Gastroesophageal sphincter (tissue), 4 donors: ENCODE measurements at regions not wholly inside any gene's neighbourhood (a gene's known extent, or its start where the extent isn't known, plus 50 kb on each side); places are given as distances from the start of the nearest gene placed in this dataset.
"Not testable (repeated sequence)": the region's sequence is repeated elsewhere in the genome, so short reads cannot be mapped to it uniquely, and the experiment has no call there.

Experiments used
- ATAC-seq: fragments of 150-250 bp; one replicate; pipeline ENCODE4 v1.9.1; 2016; ENCODE audit warnings: mild to moderate bottlenecking, moderate library complexity
- H3K27ac ChIP-seq, 4 donors: fragments of 200-600 bp; sonication (generic) in 3 of 4; 1 replicate in 3 of 4; 2 replicates in 1 of 4; pipeline ENCODE4 v1.5.1; 2016 to 2019
- H3K27me3 ChIP-seq: fragments of 200-600 bp; sonication (generic); one replicate; pipeline ENCODE4 v1.5.1; 2019
- H3K36me3 ChIP-seq, 2 donors: fragments of 200-600 bp; sonication (generic); one replicate each; pipeline ENCODE4 v1.5.1; 2019; ENCODE audit warnings: control low read depth in 1 of 2
- H3K4me1 ChIP-seq, 3 donors: fragments of 200-600 bp; sonication (generic); 1 replicate in 2 of 3; 2 replicates in 1 of 3; pipeline ENCODE4 v1.5.1; 2016 to 2019; ENCODE audit warnings: control low read depth in 2 of 3
- H3K4me3 ChIP-seq, 2 donors: fragments of 200-600 bp; sonication (generic); one replicate each; pipeline ENCODE4 v1.5.1; 2019; ENCODE audit warnings: mild to moderate bottlenecking in 1 of 2, moderate library complexity in 1 of 2
- H3K9me3 ChIP-seq, 3 donors: fragments of 200-600 bp; sonication (generic); one replicate each; pipeline ENCODE4 v1.5.1; 2017 to 2019; ENCODE audit warnings: control low read depth in 2 of 3
- EP300 ChIP-seq: sonication (generic); formaldehyde crosslinking; IDR thresholded peaks from one replicate; pipeline ENCODE4 v1.6.1; 2017; ENCODE audit warnings: antibody characterized with exemption, mild to moderate bottlenecking
- POLR2A ChIP-seq, 2 donors: fragments of 450-650 bp; IDR thresholded peaks; one replicate each; pipeline ENCODE4 v1.6.1; 2017; ENCODE audit warnings: antibody characterized with exemption in 2 of 2, mild to moderate bottlenecking in 2 of 2, moderate library complexity in 1 of 2
- POLR2AphosphoS5 ChIP-seq: sonication (generic); formaldehyde crosslinking; IDR thresholded peaks from one replicate; pipeline ENCODE4 v1.6.1; 2017; ENCODE audit warnings: antibody characterized with exemption
- WGBS, 2 donors: methylation state at CpG; one replicate each; pipeline ENCODE4 v1.1.5; 2018; ENCODE audit warnings: low coverage in 1 of 2; 5-methylcytosine and 5-hydroxymethylcytosine counted together
- TF ChIP-seq, protein P1 (sequence below), 4 experiments: fragments of 200-600 bp in 2 of 4; fragments of 450-650 bp in 2 of 4; sonication (generic) in 1 of 4; IDR thresholded peaks; one replicate each; pipeline ENCODE4 v1.5.1; 2017 to 2019; ENCODE audit warnings: antibody characterized with exemption in 4 of 4, mild to moderate bottlenecking in 2 of 4, moderate library complexity in 2 of 4

DNA sequence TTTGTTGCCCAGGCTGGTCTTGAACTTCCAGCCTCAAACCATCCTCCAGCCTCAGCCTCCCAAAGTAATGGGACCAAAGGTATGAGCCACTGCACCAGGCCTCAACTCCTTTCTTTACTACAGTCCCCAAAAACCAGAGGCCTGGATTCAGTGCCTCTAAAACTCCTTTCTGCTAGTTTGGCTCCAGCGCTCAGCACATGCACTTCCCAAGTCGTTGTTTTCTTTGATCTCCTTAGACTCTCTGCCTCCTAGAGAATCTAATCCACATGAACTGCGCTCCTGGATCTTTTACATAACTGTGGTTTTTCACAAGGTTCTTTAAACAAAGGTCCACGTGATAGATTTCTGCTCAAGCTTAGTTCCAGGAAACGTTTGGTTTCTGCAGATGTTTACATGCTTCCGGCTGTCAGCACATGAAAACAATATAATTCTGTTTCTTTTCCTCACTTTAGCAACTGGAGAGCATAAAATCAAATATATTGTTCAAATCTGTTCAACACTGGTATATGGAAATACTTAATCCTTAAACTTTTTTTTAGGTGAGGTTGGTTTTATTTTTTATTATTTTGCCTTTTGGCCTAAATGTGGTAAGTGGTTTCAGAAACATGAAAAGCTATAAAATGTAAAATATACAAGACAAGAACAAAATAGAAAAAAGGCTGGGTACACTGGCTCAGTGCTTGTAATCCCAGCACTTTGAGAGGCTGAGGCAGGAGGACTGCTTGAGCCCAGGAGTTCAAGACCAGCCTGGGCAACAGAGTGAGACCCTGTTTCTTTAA lies 270.5 kb upstream of the MKLN1 start:
- Histone ChIP-seq H3K27ac (peak overlapping the region; percentile 33 to 72 (median 64)), H3K36me3 (peaks cover 0 to 12% of the 10 kb centered on the region in 2 donors), H3K9me3 (no peaks in the 10 kb centered on the region), H3K27me3 (no peaks in the 10 kb centered on the region), H3K4me1 (peaks cover 19 to 84% (median 34%) of the 10 kb centered on the region in 3 donors), H3K4me3 (no peak overlapping the region)
- TF ChIP-seq EP300 (no peak), POLR2A (IDR thresholded peaks at IDR 0.05) (no peak), POLR2AphosphoS5 (peak; percentile 83)
- TF ChIP-seq, protein P1, sequence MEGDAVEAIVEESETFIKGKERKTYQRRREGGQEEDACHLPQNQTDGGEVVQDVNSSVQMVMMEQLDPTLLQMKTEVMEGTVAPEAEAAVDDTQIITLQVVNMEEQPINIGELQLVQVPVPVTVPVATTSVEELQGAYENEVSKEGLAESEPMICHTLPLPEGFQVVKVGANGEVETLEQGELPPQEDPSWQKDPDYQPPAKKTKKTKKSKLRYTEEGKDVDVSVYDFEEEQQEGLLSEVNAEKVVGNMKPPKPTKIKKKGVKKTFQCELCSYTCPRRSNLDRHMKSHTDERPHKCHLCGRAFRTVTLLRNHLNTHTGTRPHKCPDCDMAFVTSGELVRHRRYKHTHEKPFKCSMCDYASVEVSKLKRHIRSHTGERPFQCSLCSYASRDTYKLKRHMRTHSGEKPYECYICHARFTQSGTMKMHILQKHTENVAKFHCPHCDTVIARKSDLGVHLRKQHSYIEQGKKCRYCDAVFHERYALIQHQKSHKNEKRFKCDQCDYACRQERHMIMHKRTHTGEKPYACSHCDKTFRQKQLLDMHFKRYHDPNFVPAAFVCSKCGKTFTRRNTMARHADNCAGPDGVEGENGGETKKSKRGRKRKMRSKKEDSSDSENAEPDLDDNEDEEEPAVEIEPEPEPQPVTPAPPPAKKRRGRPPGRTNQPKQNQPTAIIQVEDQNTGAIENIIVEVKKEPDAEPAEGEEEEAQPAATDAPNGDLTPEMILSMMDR (IDR thresholded peaks at IDR 0.05) = no peak
- WGBS, 2 donors = 3 to 14% methylated on average over 5 to 6 of the region's 6 CpGs
- peak; percentile 59 for ATAC-seq

DNA sequence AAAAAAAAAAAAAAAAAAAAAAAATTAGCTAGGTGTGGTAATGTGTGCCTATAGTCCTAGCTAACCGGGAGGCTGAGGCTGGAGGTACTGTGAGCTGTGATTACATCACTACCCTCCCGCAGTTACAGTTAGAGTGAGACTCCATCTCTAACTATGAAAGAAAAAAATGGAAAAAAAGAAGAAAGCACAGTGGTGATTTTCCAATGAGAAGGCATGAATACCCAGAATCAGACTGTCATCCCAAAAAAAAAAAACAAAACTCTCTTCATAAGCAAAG lies 269.9 kb upstream of the MKLN1 start:
- TF ChIP-seq, protein P1 (IDR thresholded peaks at IDR 0.05) = no peak
- no peak for TF ChIP-seq POLR2AphosphoS5
- no peak for TF ChIP-seq EP300
- TF ChIP-seq POLR2A (IDR thresholded peaks at IDR 0.05) = no peak
- H3K27me3 ChIP-seq = no peaks in the 10 kb centered on the region
- 0 to 9% methylated on average over 2 of the region's 2 CpGs for WGBS, 2 donors
- H3K36me3 ChIP-seq = peaks cover 0 to 12% of the 10 kb centered on the region in 2 donors
- peaks cover 19 to 79% (median 29%) of the 10 kb centered on the region in 3 donors for H3K4me1 ChIP-seq
- no peaks in the 10 kb centered on the region for H3K9me3 ChIP-seq
- no peak overlapping the region for H3K4me3 ChIP-seq
- peak overlapping the region in 3 of 4 donors; percentile 60 to 72 (median 68) for H3K27ac ChIP-seq
- peak; percentile 39 for ATAC-seq

DNA sequence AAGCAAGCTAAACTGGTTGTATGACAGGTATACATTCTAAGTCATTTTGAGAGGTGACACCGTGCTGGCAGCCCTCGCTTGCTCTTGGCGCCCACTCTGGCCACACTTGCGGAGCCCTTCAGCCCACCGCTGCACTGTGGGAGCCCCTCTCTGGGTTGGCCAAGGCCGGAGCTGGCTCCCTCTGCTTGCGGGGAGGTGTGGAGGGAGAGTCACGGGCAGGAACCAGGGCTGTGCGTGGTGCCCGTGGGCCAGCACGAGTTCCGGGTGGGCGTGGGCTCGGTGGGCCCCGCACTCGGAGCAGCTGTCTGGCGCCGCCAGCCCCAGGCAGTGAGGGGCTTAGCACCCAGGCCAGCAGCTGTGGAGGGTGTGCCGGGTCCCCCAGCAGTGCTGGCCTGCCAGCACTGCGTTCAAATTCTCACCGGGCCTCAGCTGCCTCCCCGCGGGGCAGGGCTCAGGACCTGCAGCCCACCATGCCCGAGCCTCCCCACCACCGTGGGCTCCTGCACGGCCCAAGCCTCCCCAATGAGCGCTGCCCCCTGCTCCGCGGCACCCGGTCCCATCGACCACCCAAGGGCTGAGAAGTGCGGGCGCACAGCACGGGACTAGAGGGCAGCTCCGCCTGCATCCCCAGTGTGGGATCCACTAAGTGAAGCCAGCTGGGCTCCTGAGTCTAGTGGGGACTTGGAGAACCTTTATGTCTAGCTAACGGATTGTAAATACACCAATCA lies 269.0 kb upstream of the MKLN1 start:
- H3K27ac ChIP-seq = peak overlapping the region in 1 of 4 donors; percentile 72
- H3K27me3 ChIP-seq, H3K4me3 ChIP-seq, H3K9me3 ChIP-seq, ATAC-seq: not testable (repeated sequence)
- peaks cover 18 to 72% (median 24%) of the 10 kb centered on the region in 3 donors for H3K4me1 ChIP-seq
- 91% methylated on average over 3 of the region's 36 CpGs; no CpG with 5 or more reads in 1 of the 2 donors for WGBS, 2 donors
- peaks cover 0 to 11% of the 10 kb centered on the region in 2 donors for H3K36me3 ChIP-seq

DNA sequence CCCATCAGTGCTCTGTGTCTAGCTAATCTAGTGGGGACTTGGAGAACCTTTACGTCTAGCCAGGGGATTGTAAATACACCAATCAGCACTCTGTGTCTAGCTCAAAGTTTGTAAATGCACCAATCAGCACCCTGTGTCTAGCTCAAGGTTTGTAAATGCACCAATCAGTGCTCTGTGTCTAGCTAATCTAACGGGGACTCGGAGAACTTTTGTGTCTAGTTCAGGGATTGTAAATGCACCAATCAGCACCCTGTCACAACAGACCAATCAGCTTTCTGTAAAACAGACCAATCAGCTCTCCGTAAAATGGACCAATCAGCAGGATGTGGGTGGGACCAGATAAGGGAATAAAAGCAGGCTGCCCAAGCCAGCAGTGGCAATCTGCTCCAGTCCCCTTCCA lies 268.3 kb upstream of the MKLN1 start:
- 100% methylated on average over 1 to 3 of the region's 4 CpGs for WGBS, 2 donors
- H3K36me3 ChIP-seq, H3K27me3 ChIP-seq, H3K27ac ChIP-seq, ATAC-seq, H3K9me3 ChIP-seq, H3K4me3 ChIP-seq: not testable (repeated sequence)
- peaks cover 14 to 67% (median 24%) of the 10 kb centered on the region in 3 donors for H3K4me1 ChIP-seq

DNA sequence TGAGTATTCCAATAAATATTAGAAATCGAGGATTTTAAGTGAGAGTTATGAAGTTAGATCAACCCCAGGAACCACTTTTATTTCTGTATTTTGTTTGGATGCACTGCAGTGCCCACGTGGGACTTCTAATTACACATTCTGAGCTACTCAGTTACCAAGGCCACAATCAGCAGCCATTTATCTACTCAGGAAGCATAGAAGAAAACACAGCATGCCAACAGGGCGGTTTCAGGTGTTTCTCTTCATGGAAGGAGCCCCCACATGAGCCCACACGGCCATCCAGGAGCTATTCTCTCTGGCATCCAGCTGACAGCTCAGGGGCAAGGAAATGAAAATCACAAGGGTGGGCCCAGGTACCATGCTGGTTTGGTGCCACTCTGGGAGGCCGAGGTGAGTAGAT lies 266.5 kb upstream of the MKLN1 start:
- Histone ChIP-seq H3K4me3 (no peak overlapping the region), H3K27ac (no peak overlapping the region), H3K4me1 (peaks cover 9 to 62% (median 19%) of the 10 kb centered on the region in 3 donors), H3K9me3 (no peaks in the 10 kb centered on the region), H3K36me3 (peaks cover 0 to 7% of the 10 kb centered on the region in 2 donors), H3K27me3 (no peaks in the 10 kb centered on the region)
- WGBS, 2 donors = 74 to 86% methylated on average over 3 of the region's 5 CpGs
- no peak for TF ChIP-seq EP300
- no peak for TF ChIP-seq POLR2AphosphoS5
- TF ChIP-seq, protein P1 (IDR thresholded peaks at IDR 0.05) = no peak
- no peak for TF ChIP-seq POLR2A (IDR thresholded peaks at IDR 0.05)
- ATAC-seq = no peak

DNA sequence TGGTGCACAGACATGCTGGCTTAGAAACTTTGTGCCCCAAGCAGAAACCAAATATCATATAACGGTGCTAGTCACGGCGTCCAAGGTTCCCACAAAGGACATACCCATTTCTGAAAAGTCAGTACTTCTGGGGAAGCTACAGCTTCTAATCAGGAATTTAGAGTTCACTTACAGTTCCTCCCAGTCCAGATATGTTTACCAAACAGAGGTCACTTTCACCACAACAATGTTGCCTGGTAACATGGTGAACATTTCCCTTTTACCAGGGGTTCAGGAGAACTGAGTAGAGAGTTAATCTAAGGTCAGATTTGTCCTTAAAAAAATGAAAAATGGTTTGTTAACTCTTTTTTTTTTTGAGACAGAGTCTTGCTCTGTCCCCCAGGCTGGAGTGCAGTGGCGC lies 265.9 kb upstream of the MKLN1 start:
- Histone ChIP-seq H3K4me1 (peaks cover 6 to 62% (median 12%) of the 10 kb centered on the region in 3 donors), H3K27ac (no peak overlapping the region)
- ATAC-seq = no peak

More for the DNA sequence above, 265.9 kb upstream of the MKLN1 start:
- Histone ChIP-seq H3K27me3 (no peaks in the 10 kb centered on the region), H3K36me3 (peaks cover 0 to 7% of the 10 kb centered on the region in 2 donors), H3K9me3 (no peaks in the 10 kb centered on the region), H3K4me3 (no peak overlapping the region)
- TF ChIP-seq POLR2AphosphoS5 (no peak), POLR2A (IDR thresholded peaks at IDR 0.05) (no peak)
- TF ChIP-seq, protein P1 (IDR thresholded peaks at IDR 0.05) = no peak
- WGBS, 2 donors = 83 to 85% methylated on average over 3 of the region's 4 CpGs
